NCI-H146 treated with DMSO at 0.1 percent for 48 hours (cell line): ENCODE measurements at regions not wholly inside any gene's neighbourhood (a gene's known extent, or its start where the extent isn't known, plus 50 kb on each side); places are given as distances from the start of the nearest gene placed in this dataset.

Experiments
- DNase-seq: peaks from one replicate; lab custom pipeline; 2025; ENCODE audit not compliant: unreplicated experiment; lab: John Stamatoyannopoulos, UW

DNA sequence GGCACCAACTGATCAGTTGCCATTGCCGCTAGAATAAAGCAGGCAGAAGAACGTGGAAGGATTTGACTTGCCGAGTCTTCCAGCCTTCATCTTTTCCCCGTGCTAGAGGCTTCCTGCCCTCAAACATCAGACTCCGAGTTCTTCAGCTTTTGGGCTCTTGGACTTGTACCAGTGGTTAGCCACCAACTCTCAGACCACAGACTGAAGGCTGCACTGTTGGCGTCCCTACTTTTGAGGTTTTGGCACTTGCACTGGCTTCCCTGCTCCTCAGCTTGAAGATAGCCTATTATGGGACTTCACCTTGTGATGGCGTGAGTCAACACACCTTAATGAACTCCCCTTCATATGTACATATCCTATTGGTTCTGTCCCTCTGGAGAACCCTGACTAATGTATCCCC is 57.3 kb upstream of the KCND2 start:
- no peak for DNase-seq

DNA sequence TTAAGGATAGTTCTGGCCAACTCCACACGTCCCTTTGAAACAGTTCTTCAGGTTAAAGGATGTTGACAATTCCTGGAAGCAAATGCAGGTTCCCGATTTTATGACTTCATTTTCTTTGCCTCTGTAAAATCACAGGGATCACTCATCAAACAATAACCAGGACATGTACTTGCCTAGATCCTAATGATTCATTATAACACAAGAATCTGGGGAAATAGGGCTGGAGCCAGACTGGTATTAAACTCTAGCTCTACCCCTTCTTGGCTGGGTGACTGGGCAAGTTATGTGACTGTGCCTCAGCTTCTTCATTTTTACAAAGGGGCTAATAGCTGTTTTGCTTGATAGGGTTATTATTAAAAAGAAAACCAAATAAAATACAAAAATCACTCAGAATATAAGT is 56.0 kb upstream of the KCND2 start:
- no peak for DNase-seq

- no peak for DNase-seq
These were observed 54.3 kb upstream of the KCND2 start for GRCh38 chr7:120218712-120219111.

DNA sequence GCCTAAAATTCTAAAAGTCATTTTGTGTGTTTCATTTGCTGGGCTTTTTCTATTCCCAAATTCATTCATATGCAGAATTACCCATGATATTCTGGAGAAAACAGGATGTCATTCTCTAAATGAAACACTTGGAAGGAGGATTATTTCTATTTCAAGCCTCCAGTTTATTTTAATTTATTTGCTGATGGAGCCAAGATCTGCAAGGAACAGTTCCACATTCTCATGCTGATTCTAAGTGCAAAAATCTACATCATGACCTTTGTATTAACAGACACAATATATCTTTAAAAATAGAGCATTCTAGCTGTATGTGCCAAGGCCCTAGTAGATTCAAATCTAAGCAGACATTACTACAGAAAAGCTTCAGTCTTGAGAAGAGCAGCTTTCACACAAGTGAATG is 51.3 kb upstream of the KCND2 start:
- no peak for DNase-seq
